GM12878 (cell line): ENCODE measurements at regions not wholly inside any gene's neighbourhood (a gene's known extent, or its start where the extent isn't known, plus 50 kb on each side); places are given as distances from the start of the nearest gene placed in this dataset.

ENCODE experiments used
- ATAC-seq: fragments of 200-7000 bp; cut with Tn5 transposase; 3 replicates; pipeline ENCODE4 v1.9.1; 2020; ENCODE audit warnings: mild to moderate bottlenecking, moderate library complexity
- BruUV-seq: library from RNA; stranded (reverse); fragments of 400-500 nt; replicated peaks from 2 replicates; lab custom pipeline; 2021; lab: Mats Ljungman, UMichigan
- CTCF ChIA-PET: fragments of 300-600 bp; sonication (Branson Sonifier 250); formaldehyde crosslinking; extraction: SDS; loops from one replicate; lab custom pipeline; 2021; ENCODE audit warnings: inconsistent platforms; lab: Yijun Ruan, JAX
- POLR2A ChIA-PET: fragments of 350-600 bp; formaldehyde crosslinking; extraction: SDS; loops from one replicate; lab custom pipeline; 2021; ENCODE audit warnings: inconsistent platforms; lab: Charles Lee
- RAD21 ChIA-PET: fragments of 300-600 bp; sonication (Branson Sonifier 250); formaldehyde crosslinking; loops from one replicate; lab custom pipeline; 2023; ENCODE audit warnings: antibody characterized with exemption; ENCODE audit not compliant: unreplicated experiment; lab: Charles Lee
- SMC1A ChIA-PET: fragments of 300-600 bp; sonication (Branson Sonifier 250); formaldehyde crosslinking; loops from one replicate; lab custom pipeline; 2023; ENCODE audit not compliant: unreplicated experiment, uncharacterized antibody; lab: Charles Lee
- DNase-seq: peaks from one replicate; pipeline ENCODE4 v3.0.0-alpha.2; 2011; ENCODE audit warnings: low read depth, low spot score
- FAIRE-seq: peaks from 3 replicates; lab custom pipeline; 2011; peaks lifted over from hg19 to GRCh38; lab: Jason Lieb, UNC
- H2AFZ ChIP-seq: 2 replicates; pipeline ENCODE4 v1.6.0; 2011; ENCODE audit warnings: low read depth, low read length, control low read depth; ENCODE audit not compliant: control insufficient read depth
- H3K27ac ChIP-seq: 2 replicates; pipeline ENCODE4 v1.5.1; 2011; ENCODE audit warnings: control low read depth; ENCODE audit not compliant: control insufficient read depth, insufficient read depth
- H3K27me3 ChIP-seq, 2 experiments: replicated peaks in 1 of 2; 2 replicates each; pipeline versions ENCODE4 v1.6.0 to v1.6.1; 2011; ENCODE audit warnings: low read length in 1 of 2; ENCODE audit not compliant: control insufficient read depth in 2 of 2, insufficient read depth in 2 of 2
- H3K36me3 ChIP-seq, 2 experiments: 2 replicates each; pipeline ENCODE4 v1.5.1; 2011; ENCODE audit warnings: low read length in 1 of 2; ENCODE audit not compliant: control insufficient read depth in 2 of 2, insufficient read depth in 2 of 2
- H3K4me1 ChIP-seq: 2 replicates; pipeline ENCODE4 v1.6.1; 2011; ENCODE audit warnings: mild to moderate bottlenecking, low read length, moderate library complexity, mixed read lengths; ENCODE audit not compliant: control insufficient read depth, insufficient read depth
- H3K4me2 ChIP-seq: 2 replicates; pipeline ENCODE4 v1.6.0; 2011; ENCODE audit warnings: control low read depth; ENCODE audit not compliant: control insufficient read depth, insufficient read depth
- H3K4me3 ChIP-seq: fragments of 200-600 bp; sonication (generic); 2 replicates; pipeline ENCODE4 v1.5.1; 2016
- H3K79me2 ChIP-seq: 2 replicates; pipeline ENCODE4 v1.6.0; 2011; ENCODE audit warnings: low read length; ENCODE audit not compliant: control insufficient read depth, insufficient read depth
- H3K9ac ChIP-seq: 2 replicates; pipeline ENCODE4 v1.8.0; 2011; ENCODE audit warnings: low read length, control low read depth, mixed read lengths; ENCODE audit not compliant: control insufficient read depth, insufficient read depth
- H3K9me3 ChIP-seq: replicated peaks from 3 replicates; pipeline ENCODE4 v1.5.1; 2011; ENCODE audit warnings: mild to moderate bottlenecking, low read length; ENCODE audit not compliant: control insufficient read depth, insufficient read depth
- H4K20me1 ChIP-seq: 2 replicates; pipeline ENCODE4 v1.6.0; 2011; ENCODE audit not compliant: control insufficient read depth, insufficient read depth
- CHD1 ChIP-seq: IDR thresholded peaks from 2 replicates; pipeline ENCODE4 v1.6.1; 2012; ENCODE audit warnings: low read depth, low read length, improper control_type of control experiment
- PRDM15 ChIP-seq: fragments of 450-650 bp; formaldehyde crosslinking; IDR thresholded peaks from 2 replicates; pipeline ENCODE4 v1.4.0; 2020; ENCODE audit warnings: mild to moderate bottlenecking, moderate library complexity
- SPI1 ChIP-seq: IDR thresholded peaks from 2 replicates; pipeline ENCODE4 v1.6.1; 2011; ENCODE audit warnings: low read depth, mild to moderate bottlenecking, low read length, moderate library complexity, borderline replicate concordance; ENCODE audit not compliant: insufficient read depth
- TCF7 ChIP-seq: IDR thresholded peaks from 2 replicates; pipeline ENCODE4 v1.6.1; 2014; ENCODE audit warnings: antibody characterized with exemption, borderline replicate concordance
- ZNF24 ChIP-seq: fragments of 450-650 bp; IDR thresholded peaks from 2 replicates; pipeline ENCODE4 v1.6.1; 2017; ENCODE audit warnings: antibody characterized with exemption, mild to moderate bottlenecking
- WGBS: methylation state at CpG from one replicate; pipeline ENCODE4 v1.1.6; 2016; ENCODE audit warnings: low lambda C conversion rate; ENCODE audit not compliant: insufficient replicate concordance, insufficient coverage; ENCODE audit errors: missing lambda C conversion rate; 5-methylcytosine and 5-hydroxymethylcytosine counted together
- in situ Hi-C: fragments of 300-500 bp; cut with MboI; formaldehyde crosslinking; loops from 9 replicates; pipeline ENCODE4 v1.14.3; 2018; ENCODE audit warnings: mixed read lengths
- intact Hi-C: fragments of 100-400 bp; cut with micrococcal nuclease; formaldehyde crosslinking; loops from one replicate; pipeline ENCODE4 v1.14.2; 2022; ENCODE audit not compliant: unreplicated experiment

- no peak for TF ChIP-seq PRDM15
- no peak for TF ChIP-seq ZNF24
- TF ChIP-seq TCF7, result no peak
- no peak for TF ChIP-seq SPI1
Measured at GRCh38 chr12:97283297-97283696, 179.3 kb upstream of the RMST start (continued).

- Histone ChIP-seq H3K36me3 (no peaks in the 10 kb centered on the region), H3K27ac (no peak overlapping the region), H3K9me3 (no peaks in the 10 kb centered on the region), H3K9ac (no peak overlapping the region), H3K27me3 (no peaks in the 10 kb centered on the region), H3K4me3 (no peak overlapping the region), H2AFZ (no peak overlapping the region), H3K4me2 (no peak overlapping the region), H3K4me1 (no peaks in the 10 kb centered on the region), H4K20me1 (no peaks in the 10 kb centered on the region), H3K79me2 (no peaks in the 10 kb centered on the region)
- FAIRE-seq (no peak), ATAC-seq (no peak), DNase-seq (no peak)
- intact Hi-C loops, result no loop called here
- ChIA-PET RAD21 (no interaction called here), POLR2A (no interaction called here), CTCF (no interaction called here), SMC1A (no interaction called here)
- 0% methylated on average over 3 of the region's 3 CpGs for WGBS
- in situ Hi-C loops, result no loop called here
- TF ChIP-seq CHD1, result no peak
- no TSS peak for BruUV-seq
Measured at GRCh38 chr12:97288531-97288930, 174.1 kb upstream of the RMST start.
